ENCODE measurements at regions not wholly inside any gene's neighbourhood (a gene's known extent, or its start where the extent isn't known, plus 50 kb on each side); places are given as distances from the start of the nearest gene placed in this dataset.

DNA sequence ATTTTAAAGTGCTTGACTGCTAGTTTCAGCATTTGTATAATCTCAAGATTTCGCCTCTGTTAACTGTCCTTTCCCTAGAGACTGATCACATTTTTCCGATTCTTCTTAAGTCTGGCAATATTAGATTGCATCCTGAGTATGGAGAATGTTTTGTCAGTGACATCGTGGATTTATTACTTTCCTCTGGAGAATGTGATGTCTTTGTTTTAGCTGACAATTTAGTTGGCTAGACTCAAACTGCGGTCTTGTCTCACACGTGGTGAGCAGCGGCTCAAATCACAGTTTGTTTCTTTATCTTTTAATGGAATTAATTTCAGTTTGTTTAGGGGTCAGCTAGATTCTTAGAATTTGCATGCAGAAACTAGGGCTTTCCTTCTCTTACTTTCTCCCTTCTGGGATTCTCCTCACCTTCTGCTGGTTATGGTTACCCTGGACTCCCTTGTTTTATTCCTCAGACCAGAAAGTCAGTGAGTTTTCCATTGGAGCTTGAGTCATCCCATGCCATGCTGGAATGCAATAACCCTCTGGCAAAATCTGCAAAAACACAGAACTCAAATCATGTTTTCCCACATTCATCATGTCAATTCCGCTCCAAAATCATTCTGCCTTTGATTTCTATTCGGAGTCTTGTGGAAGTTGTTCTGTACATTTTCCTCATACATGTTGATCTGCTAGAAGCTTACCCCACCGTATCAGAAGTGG lies 327.2 kb upstream of the TRIB2 start:
- no peak for DNase-seq

DNA sequence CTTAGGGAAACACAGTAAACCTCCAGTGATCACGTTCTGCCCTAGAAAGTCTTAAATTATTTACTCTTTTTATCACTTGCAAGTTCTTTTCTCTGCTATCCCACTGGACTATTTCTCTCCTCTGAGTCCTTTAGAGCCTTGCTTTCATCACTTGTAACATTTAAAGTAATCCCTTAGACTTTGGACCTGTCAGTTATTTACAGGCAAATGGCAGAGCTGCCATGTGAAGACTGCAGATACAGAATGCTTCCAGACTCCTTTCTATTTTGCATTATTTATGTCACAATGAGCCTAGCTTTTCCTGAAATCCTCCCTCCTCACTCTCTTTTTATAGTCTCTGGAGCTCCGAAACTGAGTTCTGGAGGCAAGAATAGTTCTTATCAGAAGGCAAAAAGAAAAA lies 325.6 kb upstream of the TRIB2 start:
- DNase-seq, result no peak

DNA sequence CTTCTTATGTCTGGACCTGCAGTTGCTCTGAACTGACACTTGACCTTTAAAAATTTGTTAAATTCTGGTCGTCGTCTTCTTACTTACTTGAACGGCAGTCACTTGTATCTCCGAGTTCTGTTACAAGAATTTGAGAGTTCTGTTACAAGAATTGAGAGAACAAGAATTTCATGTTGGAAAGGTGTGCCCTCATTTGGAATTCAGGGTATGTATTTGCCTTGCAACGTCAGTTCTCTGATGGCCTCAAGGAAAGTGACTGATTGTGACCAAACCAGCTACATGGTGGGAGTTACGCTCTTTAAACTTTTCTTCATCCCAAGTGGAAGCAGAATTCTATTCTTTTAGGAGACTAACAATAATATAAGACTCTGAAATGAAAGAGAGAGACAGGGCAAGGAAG lies 320.0 kb upstream of the TRIB2 start:
- no peak for DNase-seq

DNA sequence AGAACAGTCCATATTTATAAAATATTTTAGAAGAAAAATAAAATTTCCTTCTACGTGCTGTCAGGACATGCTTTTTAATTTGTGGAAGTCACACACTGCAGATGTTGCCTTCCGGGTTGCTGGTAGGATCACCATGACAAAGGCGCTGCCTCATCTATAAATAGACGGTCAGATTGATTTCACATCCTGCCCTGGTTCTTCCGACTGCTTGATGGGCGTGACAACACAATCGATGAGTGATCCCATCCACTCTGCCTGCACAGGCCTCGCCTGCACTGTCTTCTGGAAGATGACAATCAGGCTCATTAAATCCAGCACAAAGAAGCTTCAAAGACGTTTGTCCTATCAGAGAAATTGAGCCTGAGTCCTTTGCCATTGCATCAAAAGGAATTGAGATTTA lies 318.9 kb upstream of the TRIB2 start:
- DNase-seq, result no peak

DNA sequence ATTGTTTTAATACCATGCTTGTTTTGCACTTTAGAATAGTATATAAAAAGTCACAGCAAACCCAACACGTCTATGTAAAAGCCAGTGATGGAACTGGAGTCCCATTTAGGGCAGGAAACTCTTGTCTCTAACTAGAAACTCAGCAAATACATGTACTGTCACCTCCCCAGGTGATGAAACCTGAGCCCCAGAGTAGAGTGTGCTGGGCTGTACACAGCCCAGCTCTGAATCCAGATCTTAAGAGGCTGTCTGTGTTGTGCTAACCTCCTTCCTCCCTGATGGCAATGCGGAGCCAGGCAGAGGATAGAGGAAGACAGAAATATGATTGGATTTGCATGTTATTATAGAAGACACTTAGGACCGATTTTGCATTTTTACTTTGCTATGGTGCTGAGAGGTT lies 317.5 kb upstream of the TRIB2 start:
- DNase-seq, result no peak

DNA sequence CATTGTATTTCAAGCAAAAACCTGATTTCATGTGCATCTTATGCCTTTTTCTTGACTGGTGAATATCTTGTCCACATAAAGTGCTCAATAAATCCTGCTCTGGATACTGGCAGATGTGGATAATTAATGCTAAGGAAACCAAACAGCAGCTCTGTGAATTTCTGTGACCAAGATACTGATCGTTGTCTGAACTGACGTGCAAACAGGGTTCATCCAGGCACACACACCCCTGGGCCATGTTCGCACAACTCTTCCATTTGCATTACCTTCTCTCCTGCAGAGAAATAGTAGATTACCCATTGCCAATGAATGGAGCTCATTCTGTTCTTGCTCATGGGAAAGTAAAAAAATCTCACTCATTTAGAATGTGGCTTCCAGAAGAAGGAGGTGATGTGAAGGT lies 316.2 kb upstream of the TRIB2 start:
- no peak for DNase-seq

DNA sequence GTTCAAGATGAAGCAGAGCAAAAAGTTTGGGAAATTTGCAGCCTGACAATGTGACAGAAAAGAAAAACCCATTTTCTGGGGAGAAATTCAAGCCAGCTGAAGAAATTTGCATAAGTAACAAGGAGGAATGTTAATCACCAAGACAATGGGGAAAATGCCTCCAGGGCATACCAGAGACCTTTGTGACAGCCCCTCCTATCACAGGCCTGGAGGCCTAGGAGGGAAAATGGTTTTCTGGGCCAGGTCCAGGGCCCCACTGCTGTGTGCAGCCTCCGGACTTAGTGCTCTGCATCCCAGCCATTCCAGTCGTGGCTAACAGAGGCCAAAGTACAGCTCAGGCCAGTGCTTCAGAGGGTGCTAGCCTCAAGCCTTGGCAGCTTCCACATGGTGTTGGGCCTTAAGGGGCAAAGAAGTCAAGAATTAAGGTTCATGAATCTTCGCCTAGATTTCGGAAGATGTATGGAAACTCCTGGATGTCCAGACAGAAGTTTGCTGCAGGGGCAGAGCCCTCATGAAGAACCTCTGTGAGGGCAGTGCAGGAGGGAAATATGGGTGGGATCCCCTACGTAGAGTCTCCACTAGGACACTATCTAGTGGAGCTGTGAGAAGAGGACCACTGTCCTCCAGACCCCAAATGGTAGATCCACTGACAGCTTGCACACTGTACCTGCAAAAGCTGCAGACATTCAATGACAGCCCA lies 314.1 kb upstream of the TRIB2 start:
- no peak for DNase-seq

DNA sequence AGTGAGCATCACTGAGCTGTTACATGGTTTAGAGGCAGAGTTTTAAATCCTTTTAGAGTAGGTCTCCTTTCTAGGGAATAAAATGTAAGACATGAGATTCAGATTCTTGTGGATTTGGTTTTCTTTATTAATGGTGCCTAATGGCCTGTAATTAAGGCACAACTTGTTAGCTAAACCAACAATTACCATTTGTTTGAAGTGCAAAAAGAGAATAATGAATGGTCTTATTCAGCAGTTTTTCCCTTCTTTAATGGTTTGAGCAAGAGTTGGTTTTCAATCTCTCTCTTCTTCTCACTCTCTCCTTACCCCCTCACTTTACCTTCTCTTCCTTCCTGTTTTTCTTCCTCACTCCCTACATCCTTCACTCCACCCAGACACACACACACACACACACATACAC lies 312.2 kb upstream of the TRIB2 start:
- DNase-seq, result no peak

DNA sequence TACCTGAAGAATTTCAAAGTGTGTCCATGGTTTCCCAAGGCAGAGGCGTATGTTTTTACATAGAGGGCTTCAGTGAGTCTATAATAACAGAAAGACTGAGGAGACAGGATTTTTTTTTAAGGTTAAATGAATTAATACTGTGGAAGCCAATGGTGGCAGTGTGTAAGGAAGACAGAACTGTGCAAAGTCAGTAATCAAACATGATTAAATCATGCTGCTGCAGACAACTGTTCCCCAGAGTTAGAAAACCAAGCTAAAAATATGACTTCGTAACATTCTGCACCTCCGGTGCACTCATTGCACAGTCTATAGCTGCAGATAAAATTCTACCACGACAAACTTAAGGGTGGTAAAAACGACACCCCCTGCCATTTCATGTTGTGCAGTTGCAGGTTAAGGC lies 309.6 kb upstream of the TRIB2 start:
- DNase-seq, result no peak

DNA sequence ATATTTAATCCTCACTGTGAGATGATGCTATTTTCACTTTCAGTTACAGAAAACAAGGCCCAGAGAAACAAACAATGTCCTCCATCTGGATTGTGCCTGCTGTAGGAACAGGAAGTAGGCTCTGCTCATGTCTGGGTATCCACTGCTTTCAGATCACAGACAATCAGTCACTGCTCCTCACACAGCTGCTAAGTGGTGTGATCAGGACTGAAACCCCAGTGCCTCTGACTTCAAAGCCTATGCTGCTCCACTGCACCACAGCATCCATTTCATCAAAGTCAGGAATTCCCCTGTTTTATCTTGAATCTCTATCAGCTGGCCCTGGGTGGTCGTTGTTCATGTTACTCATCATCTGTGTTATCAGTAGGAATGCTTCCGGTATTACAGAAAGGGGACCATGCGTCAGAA lies 303.8 kb upstream of the TRIB2 start:
- DNase-seq, result peak; percentile 57

DNA sequence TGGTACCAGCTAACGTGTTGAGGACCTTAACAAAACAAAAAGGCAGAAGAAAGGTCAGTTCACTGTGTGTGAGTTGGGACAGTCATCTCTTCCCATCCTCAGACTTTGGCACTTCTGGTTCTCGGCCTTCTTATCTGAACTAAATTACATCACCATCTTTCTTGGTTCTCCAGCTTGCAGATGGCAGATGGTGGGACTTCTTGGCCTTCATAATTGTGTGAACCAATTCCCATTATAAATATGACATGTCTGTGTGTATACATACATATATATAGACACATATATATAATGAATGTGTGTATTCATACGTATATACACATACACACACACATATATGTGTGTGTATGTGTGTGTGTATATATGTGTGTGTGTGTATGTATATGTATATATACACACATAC lies 301.2 kb upstream of the TRIB2 start:
- DNase-seq, result no peak

DNA sequence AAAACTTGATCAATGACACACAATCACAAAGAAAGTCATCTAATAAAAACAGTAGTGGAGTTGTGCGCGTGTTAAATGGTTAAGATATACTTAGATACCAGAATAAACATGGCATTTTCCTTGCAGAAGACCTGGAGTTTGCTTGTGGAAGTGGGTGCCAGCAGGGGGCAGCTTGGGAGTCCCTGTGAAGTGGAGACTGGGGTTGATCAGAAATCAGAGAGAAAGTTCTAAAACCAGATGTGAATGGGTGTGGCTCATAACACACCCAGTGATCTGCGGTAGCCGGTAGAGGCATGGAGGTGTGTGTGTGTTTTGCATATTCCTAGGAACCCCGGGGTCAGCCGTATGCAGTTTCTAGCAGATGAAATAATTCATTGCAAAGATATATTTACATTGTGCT lies 300.1 kb upstream of the TRIB2 start:
- peak; percentile 63 for DNase-seq

DNA sequence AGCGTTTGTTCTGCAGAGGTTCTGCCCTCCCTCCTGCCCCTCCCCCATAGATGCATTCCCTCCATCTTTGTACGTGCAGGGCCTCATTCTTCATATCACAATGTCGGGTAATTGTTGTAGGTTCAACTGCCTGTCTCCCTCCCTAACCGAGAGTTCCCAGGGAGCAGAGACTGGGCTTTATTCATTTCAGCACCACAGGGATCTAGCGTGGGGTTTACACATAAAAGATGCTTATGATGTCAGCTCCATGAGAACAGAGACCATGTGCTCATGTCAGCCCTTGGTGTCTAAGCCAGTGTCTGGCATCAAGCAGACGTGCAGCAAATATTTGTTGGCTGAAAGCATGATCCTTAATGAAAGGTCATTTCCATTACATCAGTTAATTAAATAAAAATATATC lies 298.9 kb upstream of the TRIB2 start:
- DNase-seq, result no peak

DNA sequence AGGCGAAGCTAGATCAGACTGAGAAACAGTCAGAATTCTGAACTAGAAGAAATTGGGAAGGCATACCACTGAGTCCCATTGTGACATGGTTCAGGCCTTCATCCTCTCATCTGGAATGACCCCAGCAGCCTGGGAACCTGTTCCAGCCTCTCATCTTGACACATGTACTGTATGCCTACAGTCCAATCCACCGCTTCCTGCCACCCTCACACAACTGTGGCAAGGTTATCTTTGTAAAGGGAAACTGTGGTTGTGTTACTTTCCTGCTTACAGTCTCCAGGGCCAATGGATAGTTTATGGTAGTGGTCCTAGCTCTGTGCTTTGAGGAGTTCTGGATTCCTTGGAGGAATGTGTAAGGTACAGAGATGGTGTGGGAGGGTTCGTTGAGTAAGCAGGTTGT lies 296.9 kb upstream of the TRIB2 start:
- no peak for DNase-seq

DNA sequence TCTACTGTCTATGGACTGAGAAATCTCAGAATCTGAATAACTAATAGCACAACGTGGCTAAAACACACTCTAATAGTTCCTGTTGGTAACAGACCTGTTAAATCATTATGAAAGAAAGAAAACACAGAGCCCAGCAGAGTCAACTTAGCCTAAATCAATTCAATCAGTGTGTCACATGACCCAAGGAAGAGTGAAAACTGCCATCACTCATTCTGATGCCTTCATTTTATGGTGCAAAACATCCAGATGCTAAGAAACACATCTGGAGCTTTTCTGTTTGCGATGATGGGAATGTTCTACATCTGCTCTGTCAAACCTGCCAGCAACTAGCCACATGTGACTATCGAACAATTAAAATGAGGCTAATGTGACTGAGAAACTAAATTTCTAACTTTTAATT lies 295.7 kb upstream of the TRIB2 start:
- no peak for DNase-seq

DNA sequence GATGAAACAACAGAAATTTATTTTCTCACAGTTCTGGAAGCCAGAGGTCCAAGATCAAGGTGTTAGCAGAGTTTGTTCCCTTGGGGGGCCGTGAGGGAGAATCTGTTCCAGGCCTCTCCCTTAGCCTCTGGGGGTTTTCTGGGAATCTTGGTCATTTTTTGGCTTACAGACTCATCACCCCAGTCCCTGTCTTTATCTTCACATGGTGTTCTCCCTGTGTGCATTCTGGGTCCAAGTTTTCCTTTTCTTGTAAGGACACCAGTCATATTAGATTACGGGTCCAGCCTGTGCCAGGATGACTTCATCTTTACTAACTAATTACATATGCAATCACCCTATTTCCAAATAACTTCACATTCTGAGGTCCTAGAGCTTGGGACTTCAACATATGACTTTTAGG lies 292.5 kb upstream of the TRIB2 start:
- no peak for DNase-seq

DNA sequence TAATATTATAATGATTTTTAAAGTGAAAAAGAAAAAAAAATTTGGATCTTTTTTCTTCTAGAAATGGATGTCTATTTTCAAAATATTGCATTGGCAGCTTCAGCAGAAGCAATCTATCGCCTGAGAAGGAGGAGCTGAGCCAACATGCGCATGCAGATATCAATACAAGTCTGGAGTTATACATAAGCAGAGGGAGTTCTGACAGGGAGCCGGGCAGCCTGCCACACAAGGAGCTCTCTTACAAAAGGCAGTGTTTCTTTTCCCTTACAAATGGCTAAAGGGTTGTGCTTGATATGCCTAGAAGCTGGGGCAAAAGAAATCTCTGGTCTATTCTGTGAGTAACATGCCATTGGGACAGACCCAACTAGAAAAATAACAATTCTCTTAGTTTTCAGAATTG lies 291.9 kb upstream of the TRIB2 start:
- DNase-seq, result no peak

DNA sequence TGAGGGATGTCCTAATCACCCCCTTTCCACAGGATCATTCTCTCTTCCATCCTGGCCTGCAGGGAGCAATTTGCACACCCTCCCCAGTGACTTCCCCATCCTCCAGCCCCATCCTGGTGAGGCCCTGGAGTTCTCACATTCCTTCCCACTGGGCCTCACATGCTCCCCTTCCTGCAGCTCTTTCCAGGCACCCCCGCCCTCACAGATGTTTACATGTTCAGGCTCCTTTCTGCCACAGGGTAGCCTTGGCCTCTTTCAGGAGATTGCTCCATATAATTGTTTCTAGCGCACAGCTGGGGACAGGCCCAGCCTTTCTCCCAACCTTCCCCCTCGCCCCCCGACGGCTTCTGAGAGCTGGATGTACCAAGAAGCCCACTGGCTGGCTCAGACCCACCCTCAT lies 288.4 kb upstream of the TRIB2 start:
- DNase-seq, result no peak

DNA sequence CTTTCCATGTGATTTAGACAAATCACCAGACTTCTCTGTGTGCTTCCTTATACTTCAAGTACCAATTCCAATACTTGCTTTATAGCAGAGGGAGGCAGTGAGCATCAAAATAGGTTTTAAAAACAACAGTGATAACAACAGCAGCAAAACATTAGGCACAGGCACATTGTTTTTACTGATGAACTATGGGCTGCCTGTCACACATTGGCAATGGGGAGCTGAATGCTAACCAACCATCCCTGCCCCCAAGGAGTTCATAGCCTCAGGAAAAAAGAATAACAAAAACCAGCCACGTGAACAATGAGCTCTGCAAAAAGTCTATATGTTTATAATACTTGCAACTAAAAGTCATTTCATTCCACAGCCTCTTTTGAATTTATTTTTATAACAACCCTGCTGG lies 287.9 kb upstream of the TRIB2 start:
- DNase-seq, result no peak

DNA sequence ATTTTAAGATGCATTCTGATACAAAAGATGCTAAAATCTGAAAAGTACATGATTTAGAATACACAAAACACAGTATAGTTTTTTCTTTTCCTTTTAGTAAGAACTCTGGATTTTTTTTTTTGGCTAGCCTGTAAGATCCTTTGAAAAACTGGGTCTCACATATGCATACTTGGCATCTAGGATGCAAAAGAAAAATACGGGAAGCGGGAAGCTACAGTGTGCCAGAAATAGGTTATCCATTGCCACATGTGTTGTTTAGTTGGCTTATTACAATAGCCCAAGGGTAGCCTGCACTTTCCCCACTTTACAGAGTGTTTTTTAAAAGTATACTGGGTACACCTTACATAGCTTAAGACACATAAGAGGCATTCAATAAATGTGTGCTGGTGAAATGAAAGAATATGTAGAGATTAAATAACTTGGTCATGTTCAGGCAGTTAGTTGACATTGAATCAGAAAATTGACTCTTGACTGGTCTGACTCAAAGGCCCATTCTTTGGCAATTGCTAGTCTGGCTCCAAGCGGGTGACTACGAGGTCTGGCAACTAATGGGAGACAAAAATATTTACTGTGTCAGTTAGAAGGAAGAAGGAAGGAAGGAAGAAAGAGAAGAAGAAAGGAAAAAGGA lies 286.8 kb upstream of the TRIB2 start:
- DNase-seq, result no peak

DNA sequence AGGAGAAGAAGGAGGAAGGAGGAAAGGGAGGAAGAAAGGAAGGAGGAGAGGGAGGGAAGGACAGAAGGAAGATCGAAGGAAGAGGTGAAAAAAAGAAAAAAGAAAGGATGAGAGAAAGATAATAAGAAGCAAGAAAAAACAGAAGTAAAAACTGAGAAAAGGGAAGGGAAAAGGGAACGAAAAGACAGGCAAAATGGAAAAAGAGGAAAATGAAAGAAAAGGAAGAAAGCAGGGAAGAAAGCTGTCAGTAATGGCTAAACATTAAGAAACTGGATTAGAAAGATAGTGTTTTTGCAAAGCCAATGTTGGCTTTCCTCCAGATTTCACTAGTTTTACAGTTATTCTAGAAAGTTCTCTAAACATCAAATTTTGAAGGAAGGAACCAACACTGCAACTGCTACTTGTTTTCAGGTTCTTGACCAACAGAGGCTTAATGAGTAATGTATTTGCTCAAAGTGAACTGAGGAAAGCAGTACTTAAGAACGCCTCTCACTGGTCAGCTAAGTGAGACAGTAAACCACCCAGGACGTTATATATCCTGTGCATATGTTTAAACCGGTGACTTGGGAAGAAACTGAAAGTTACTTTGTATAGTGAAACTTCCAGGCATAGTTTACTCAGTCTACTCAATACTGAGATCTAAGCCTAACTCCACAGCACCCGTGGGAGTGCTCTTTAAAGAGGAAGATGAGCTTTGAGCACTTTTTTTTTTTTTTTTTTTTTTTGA lies 286.2 kb upstream of the TRIB2 start:
- DNase-seq, result peak; percentile 55

DNA sequence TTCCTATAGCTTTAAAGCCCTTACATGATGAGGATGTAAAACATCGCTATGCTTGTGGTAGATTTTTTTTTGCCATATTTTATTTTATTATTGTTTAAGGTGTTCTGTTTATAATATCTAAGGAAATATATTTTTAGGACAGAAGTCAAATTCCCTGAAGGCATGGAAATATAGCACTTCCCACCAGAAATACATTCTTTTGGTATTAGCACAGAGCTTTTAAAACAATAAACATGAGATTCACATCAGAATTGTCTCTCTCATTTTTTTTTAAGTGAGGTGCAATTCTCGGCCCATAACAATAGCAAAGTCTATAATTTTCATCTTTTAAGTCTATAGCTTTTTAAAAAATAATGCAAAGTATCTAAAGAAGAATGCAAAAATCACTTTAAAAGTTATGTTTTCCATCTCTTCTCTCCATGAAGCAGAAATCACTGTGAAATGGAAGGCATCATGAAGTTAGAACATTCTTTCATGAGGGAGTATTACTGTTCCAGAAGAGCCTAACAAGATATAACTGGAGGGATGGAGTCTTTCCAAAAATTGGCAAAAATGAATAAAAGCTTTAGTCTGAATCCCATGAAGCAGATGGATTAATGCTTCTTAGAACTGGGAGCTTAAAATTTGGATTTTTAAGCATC lies 283.6 kb upstream of the TRIB2 start:
- DNase-seq, result no peak

DNA sequence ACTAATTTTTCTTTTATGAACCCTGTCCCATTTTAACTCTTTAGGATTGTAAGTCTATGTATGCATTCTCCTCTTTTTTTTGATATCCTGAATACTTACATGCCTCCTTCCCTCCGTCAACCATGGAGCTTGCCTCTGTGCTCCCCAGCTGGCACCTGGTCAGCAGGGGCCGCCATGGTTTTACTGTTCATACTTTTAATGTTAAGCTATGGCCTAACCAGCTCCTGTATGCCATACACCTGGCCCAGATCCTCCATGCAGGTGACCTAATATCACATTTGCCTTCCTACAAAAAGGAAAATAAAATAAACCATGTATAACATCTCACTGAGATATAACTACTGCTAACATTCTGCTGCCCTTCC lies 283.1 kb upstream of the TRIB2 start:
- no peak for DNase-seq

Data from activated CD4-positive, alpha-beta T cell treated with anti-CD3 and anti-CD28 coated beads for 48 hours (primary cell).